B cell (primary cell): ENCODE measurements at regions not wholly inside any gene's neighbourhood (a gene's known extent, or its start where the extent isn't known, plus 50 kb on each side); places are given as distances from the start of the nearest gene placed in this dataset.

ENCODE experiments used
- ATAC-seq: fragments of 200-7000 bp; cut with Tn5 transposase; one replicate; pipeline ENCODE4 v1.10.0; 2021; ENCODE audit warnings: low read depth, mild to moderate bottlenecking, moderate number of reproducible peaks, moderate library complexity
- CTCF ChIA-PET: fragments of 350-600 bp; sonication (Branson Sonifier 250); formaldehyde crosslinking; loops from one replicate; lab custom pipeline; 2021; ENCODE audit warnings: antibody characterized with exemption, inconsistent platforms; lab: Charles Lee
- POLR2A ChIA-PET: fragments of 350-600 bp; sonication (Branson Sonifier 250); formaldehyde crosslinking; loops from one replicate; lab custom pipeline; 2021; ENCODE audit warnings: antibody characterized with exemption; lab: Charles Lee
- DNase-seq: peaks from one replicate; pipeline ENCODE4 v3.0.0; 2013
- H2AFZ ChIP-seq: 2 replicates; pipeline ENCODE4 v1.6.1; 2012; ENCODE audit warnings: mild to moderate bottlenecking, low read depth, low read length; ENCODE audit not compliant: insufficient read depth, poor library complexity, severe bottlenecking
- H3K27ac ChIP-seq, 2 donors: 1 replicate in 1 of 2; 2 replicates in 1 of 2; pipeline ENCODE4 v1.5.1; 2012 to 2013; ENCODE audit warnings: low read length in 2 of 2, mild to moderate bottlenecking in 2 of 2, moderate library complexity in 1 of 2
- H3K27me3 ChIP-seq, 4 experiments: fragments of 200-600 bp in 1 of 4; sonication (generic) in 1 of 4; replicated peaks in 1 of 4; 1 replicate in 2 of 4; 2 replicates in 2 of 4; pipeline versions ENCODE4 v1.6.1 to v1.7.0; 2013 to 2016; ENCODE audit warnings: low read length in 3 of 4, mild to moderate bottlenecking in 2 of 4, mixed read lengths in 1 of 4, moderate library complexity in 1 of 4; ENCODE audit not compliant: insufficient read depth in 4 of 4, control insufficient read depth in 3 of 4; ENCODE audit errors: control extremely low read depth in 1 of 4
- H3K36me3 ChIP-seq, 2 experiments: replicated peaks in 1 of 2; 1 replicate in 1 of 2; 2 replicates in 1 of 2; pipeline versions ENCODE4 v1.6.1 to v1.7.1; 2013; ENCODE audit warnings: low read length in 1 of 2; ENCODE audit not compliant: insufficient read depth in 2 of 2, control insufficient read depth in 1 of 2; ENCODE audit errors: control extremely low read depth in 1 of 2, extremely low read depth in 1 of 2
- H3K4me1 ChIP-seq, 2 donors: fragments of 200-600 bp in 1 of 2; sonication (generic) in 1 of 2; 1 replicate in 1 of 2; 2 replicates in 1 of 2; pipeline versions ENCODE4 v1.5.1 to v1.6.1; 2013 to 2017; ENCODE audit warnings: low read length in 2 of 2; ENCODE audit not compliant: control insufficient read depth in 2 of 2, insufficient read depth in 2 of 2
- H3K4me2 ChIP-seq: replicated peaks from 2 replicates; pipeline ENCODE3; 2012; ENCODE audit warnings: mild to moderate bottlenecking, low read depth, low read length; ENCODE audit not compliant: poor library complexity, severe bottlenecking
- H3K4me3 ChIP-seq, 5 experiments: fragments of 200-600 bp in 1 of 5; sonication (generic) in 1 of 5; 1 replicate in 3 of 5; 2 replicates in 2 of 5; pipeline versions ENCODE4 v1.5.1 to v1.7.0; 2011 to 2016; ENCODE audit warnings: low read length in 4 of 5, mild to moderate bottlenecking in 4 of 5, low read depth in 2 of 5, control low read depth in 1 of 5, moderate library complexity in 1 of 5; ENCODE audit not compliant: insufficient read depth in 1 of 5; ENCODE audit errors: control extremely low read depth in 1 of 5, extremely low read depth in 1 of 5
- H3K79me2 ChIP-seq: fragments of 200-600 bp; sonication (generic); one replicate; pipeline ENCODE4 v1.6.0; 2016; ENCODE audit warnings: low read length; ENCODE audit not compliant: control insufficient read depth, insufficient read depth
- H3K9ac ChIP-seq: fragments of 200-600 bp; sonication (generic); 2 replicates; pipeline ENCODE4 v1.6.1; 2017; ENCODE audit warnings: mild to moderate bottlenecking, low read length, moderate library complexity
- H3K9me3 ChIP-seq, 3 donors: one replicate each; pipeline versions ENCODE4 v1.6.1 to v1.7.1; 2013; ENCODE audit warnings: low read length in 2 of 3; ENCODE audit not compliant: control insufficient read depth in 2 of 3, insufficient read depth in 1 of 3; ENCODE audit errors: control extremely low read depth in 1 of 3
- H4K20me1 ChIP-seq: 2 replicates; pipeline ENCODE4 v1.6.0; 2012; ENCODE audit warnings: mild to moderate bottlenecking, low read length; ENCODE audit not compliant: insufficient read depth, control insufficient read depth, poor library complexity, severe bottlenecking
- H3K27ac Mint-ChIP-seq: one replicate; pipeline ENCODE4 v1.8.0; 2021; ENCODE audit warnings: mixed read lengths
- H3K27me3 Mint-ChIP-seq: one replicate; pipeline ENCODE4 v1.8.0; 2021; ENCODE audit warnings: mixed read lengths
- H3K4me1 Mint-ChIP-seq: one replicate; pipeline ENCODE4 v1.8.0; 2021; ENCODE audit warnings: mixed read lengths
- H3K4me3 Mint-ChIP-seq: one replicate; pipeline ENCODE4 v1.8.0; 2021; ENCODE audit warnings: mixed read lengths
- H3K9me3 Mint-ChIP-seq: one replicate; pipeline ENCODE4 v1.8.0; 2022; ENCODE audit warnings: mixed read lengths; ENCODE audit not compliant: insufficient read depth
- CTCF ChIP-seq: fragments of 200-600 bp; IDR thresholded peaks from one replicate; pipeline ENCODE4 v1.8.0; 2022; ENCODE audit warnings: antibody characterized with exemption, mild to moderate bottlenecking
- EZH2 ChIP-seq: IDR thresholded peaks from 2 replicates; pipeline ENCODE4 v1.6.1; 2012; ENCODE audit warnings: borderline replicate concordance, low read depth, mild to moderate bottlenecking, moderate library complexity, low read length; ENCODE audit not compliant: insufficient read depth, poor library complexity, severe bottlenecking
- WGBS: methylation state at CpG from one replicate; pipeline ENCODE4 v1.1.5; 2013; ENCODE audit warnings: missing lambda C conversion rate; ENCODE audit not compliant: insufficient coverage; 5-methylcytosine and 5-hydroxymethylcytosine counted together
- intact Hi-C: fragments of 100-400 bp; cut with micrococcal nuclease; formaldehyde crosslinking; loops from one replicate; pipeline ENCODE4 v1.10.0; 2022

GRCh38 chr1:163406772-163407171, 85.0 kb downstream of the NUF2 start:
- peaks cover 1% of the 10 kb centered on the region for H3K4me1 Mint-ChIP-seq

DNA sequence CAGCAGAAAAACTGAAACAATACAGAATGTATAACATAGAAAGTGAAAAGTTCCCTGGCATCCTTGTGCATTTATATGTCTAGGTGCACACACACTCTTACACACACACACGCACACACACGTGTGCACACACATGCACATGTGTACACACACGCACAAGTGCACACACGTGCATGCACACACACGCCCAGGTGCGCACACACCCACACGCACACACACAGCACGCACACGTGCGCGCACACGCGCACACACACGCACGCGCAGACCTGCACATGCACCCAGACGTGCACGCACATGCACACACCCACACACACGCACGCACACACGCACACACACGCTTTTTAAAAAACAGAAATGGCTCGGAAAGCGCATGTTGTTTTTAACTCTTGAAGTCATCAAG, 86.5 kb downstream of the NUF2 start:
- H3K9ac ChIP-seq, result no peak overlapping the region
- Mint-ChIP-seq H3K27me3 (peaks cover 6% of the 10 kb centered on the region), H3K4me3 (no peak overlapping the region), H3K27ac (no peak overlapping the region), H3K9me3 (no peaks in the 10 kb centered on the region), H3K4me1 (peaks cover 1% of the 10 kb centered on the region)
- no peaks in the 10 kb centered on the region for H4K20me1 ChIP-seq
- intact Hi-C loops, result no loop called here
- no peak for DNase-seq
- H3K27ac ChIP-seq, result no peak overlapping the region
- H2AFZ ChIP-seq, result no peak overlapping the region
- no peaks in the 10 kb centered on the region for H3K36me3 ChIP-seq
- H3K27me3 ChIP-seq, result peaks cover 0 to 3% (median 0%) of the 10 kb centered on the region in 4 experiments
- 98% methylated on average over 22 of the region's 24 CpGs for WGBS
- CTCF ChIA-PET, result no interaction called here
- no peak overlapping the region for H3K4me3 ChIP-seq
- TF ChIP-seq CTCF (no peak), EZH2 (no peak)
- ATAC-seq, result no peak
- peaks cover 0 to 3% of the 10 kb centered on the region in 2 donors for H3K4me1 ChIP-seq
- H3K79me2 ChIP-seq, result no peaks in the 10 kb centered on the region
- H3K4me2 ChIP-seq, result no peak overlapping the region
- no peaks in the 10 kb centered on the region for H3K9me3 ChIP-seq
- POLR2A ChIA-PET, result no interaction called here

More at GRCh38 chr1:163406772-163407171, 85.0 kb downstream of the NUF2 start:
- no peaks in the 10 kb centered on the region for H3K36me3 ChIP-seq
- ATAC-seq (no peak), DNase-seq (no peak)
- no peak for TF ChIP-seq EZH2
- no peak for TF ChIP-seq CTCF
- ChIA-PET CTCF (no interaction called here), POLR2A (no interaction called here)
- no peak overlapping the region for H3K4me3 Mint-ChIP-seq
- no peaks in the 10 kb centered on the region for H3K79me2 ChIP-seq
- H3K4me2 ChIP-seq, result no peak overlapping the region
- H3K4me1 ChIP-seq, result peaks cover 0 to 3% of the 10 kb centered on the region in 2 donors
- H3K9me3 ChIP-seq, result no peaks in the 10 kb centered on the region
- no peaks in the 10 kb centered on the region for H4K20me1 ChIP-seq
- no peak overlapping the region for H3K9ac ChIP-seq
- peaks cover 9% of the 10 kb centered on the region for H3K27me3 Mint-ChIP-seq
- 85% methylated on average over 5 of the region's 7 CpGs for WGBS
- peaks cover 0 to under 1% (median 0%) of the 10 kb centered on the region in 4 experiments for H3K27me3 ChIP-seq
- H3K4me3 ChIP-seq, result no peak overlapping the region
- no peaks in the 10 kb centered on the region for H3K9me3 Mint-ChIP-seq
- no peak overlapping the region for H2AFZ ChIP-seq
- no peak overlapping the region for H3K27ac ChIP-seq
- no peak overlapping the region for H3K27ac Mint-ChIP-seq
- intact Hi-C loops, result no loop called here
